ENCODE measurements at regions not wholly inside any gene's neighbourhood (a gene's known extent, or its start where the extent isn't known, plus 50 kb on each side); places are given as distances from the start of the nearest gene placed in this dataset.

DNA sequence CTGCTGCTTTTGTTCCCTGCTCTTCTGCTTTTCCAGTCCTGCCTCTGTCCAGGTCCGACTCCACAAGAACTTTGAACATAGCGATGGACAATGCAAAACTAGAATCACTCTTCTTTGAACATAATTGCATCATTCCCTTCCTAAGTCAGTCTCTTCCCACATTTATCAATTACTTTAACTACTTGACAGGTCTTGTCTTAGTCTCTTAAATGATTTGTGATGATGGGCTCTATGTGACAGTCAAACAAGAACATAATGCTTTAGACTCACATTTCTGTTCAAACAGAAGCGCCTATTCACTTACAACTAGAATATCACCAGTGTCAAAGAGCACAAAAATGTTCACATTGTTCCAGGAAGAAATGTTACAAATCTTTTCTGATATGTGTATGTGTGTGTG is 278.1 kb downstream of the SH3GL2 start:
- Histone ChIP-seq H2BK15ac (ENCODE audit: low read length) (no peak overlapping the region), H3K9ac (ENCODE audit: low read depth, low read length, poor library complexity) (no peak overlapping the region), H3K79me1 (ENCODE audit: low read depth, low read length) (no peaks in the 10 kb centered on the region), H3K23ac (ENCODE audit: low read depth, low read length, poor library complexity) (no peak overlapping the region), H2BK12ac (ENCODE audit: low read length) (no peak overlapping the region), H4K8ac (ENCODE audit: low read depth, low read length) (no peak overlapping the region), H3K4me1 (ENCODE audit: control insufficient read depth in 2 of 2, insufficient read depth in 1 of 2, low read depth in 1 of 2, low read length in 2 of 2) (peaks cover 0 to 4% of the 10 kb centered on the region in 2 donors), H2AFZ (ENCODE audit: low read length) (no peak overlapping the region), H4K91ac (ENCODE audit: low read depth, low read length, poor library complexity) (no peak overlapping the region), H3K18ac (ENCODE audit: low read length) (no peak overlapping the region), H3K9me3 (replicated peaks in 1 of 2; ENCODE audit: control insufficient read depth in 2 of 2, insufficient read depth in 1 of 2, low read depth in 1 of 2, low read length in 2 of 2) (no peaks in the 10 kb centered on the region), H3K4me2 (ENCODE audit: insufficient read depth, low read length, poor library complexity, severe bottlenecking) (no peak overlapping the region), H3K4ac (ENCODE audit: low read length) (no peak overlapping the region), H2BK5ac (ENCODE audit: low read length) (no peak overlapping the region), H2AK5ac (ENCODE audit: low read depth, low read length) (no peak overlapping the region), H3K4me3 (ENCODE audit: low read length in 2 of 2) (no peak overlapping the region), H3K14ac (ENCODE audit: low read length) (no peak overlapping the region), H3K27me3 (ENCODE audit: control insufficient read depth in 3 of 3, insufficient read depth in 3 of 3, low read depth in 1 of 3, low read length in 3 of 3) (no peaks in the 10 kb centered on the region), H3K36me3 (replicated peaks in 1 of 2; ENCODE audit: control insufficient read depth in 2 of 2, insufficient read depth in 2 of 2, low read length in 2 of 2) (no peaks in the 10 kb centered on the region), H2BK120ac (ENCODE audit: low read depth, low read length) (no peak overlapping the region), H3K27ac (replicated peaks; ENCODE audit: low read length) (no peak overlapping the region)
- no peak for DNase-seq (ENCODE audit: low spot score)
- no CpG with 5 or more reads among the region's 3 CpGs for WGBS, 2 donors (ENCODE audit: extremely low coverage in 2 of 2, insufficient read length in 2 of 2, insufficient replicate concordance in 1 of 2)

DNA sequence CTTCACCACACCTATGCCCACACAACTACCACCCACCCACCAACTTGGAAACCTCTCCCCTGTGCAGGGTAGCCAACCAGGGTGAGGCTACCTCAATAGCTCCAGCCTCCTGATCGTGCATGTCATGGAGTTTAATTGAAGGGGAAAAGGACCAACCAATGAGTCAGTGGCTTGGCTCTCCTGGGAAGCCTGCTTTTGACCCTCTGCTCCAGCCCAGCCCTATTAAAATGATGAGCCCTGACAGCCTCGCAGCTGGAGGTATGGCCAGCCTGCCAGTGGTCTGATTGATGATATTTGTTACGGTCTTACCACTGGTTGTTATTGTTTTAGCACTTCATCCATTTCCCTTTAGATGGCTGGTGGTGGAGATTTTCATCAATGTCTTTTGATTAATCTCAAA is 280.4 kb downstream of the SH3GL2 start:
- Histone ChIP-seq H3K18ac (ENCODE audit: low read length) (no peak overlapping the region), H3K9me3 (replicated peaks in 1 of 2; ENCODE audit: control insufficient read depth in 2 of 2, insufficient read depth in 1 of 2, low read depth in 1 of 2, low read length in 2 of 2) (no peaks in the 10 kb centered on the region), H4K91ac (ENCODE audit: low read depth, low read length, poor library complexity) (no peak overlapping the region), H2BK5ac (ENCODE audit: low read length) (no peak overlapping the region), H2BK120ac (ENCODE audit: low read depth, low read length) (no peak overlapping the region), H3K27me3 (ENCODE audit: control insufficient read depth in 3 of 3, insufficient read depth in 3 of 3, low read depth in 1 of 3, low read length in 3 of 3) (no peaks in the 10 kb centered on the region), H3K79me1 (ENCODE audit: low read depth, low read length) (no peaks in the 10 kb centered on the region), H3K4me1 (ENCODE audit: control insufficient read depth in 2 of 2, insufficient read depth in 1 of 2, low read depth in 1 of 2, low read length in 2 of 2) (peaks cover 0 to 2% of the 10 kb centered on the region in 2 donors), H3K14ac (ENCODE audit: low read length) (no peak overlapping the region), H3K23ac (ENCODE audit: low read depth, low read length, poor library complexity) (no peak overlapping the region), H3K9ac (ENCODE audit: low read depth, low read length, poor library complexity) (no peak overlapping the region), H3K36me3 (replicated peaks in 1 of 2; ENCODE audit: control insufficient read depth in 2 of 2, insufficient read depth in 2 of 2, low read length in 2 of 2) (no peaks in the 10 kb centered on the region), H3K4me3 (ENCODE audit: low read length in 2 of 2) (no peak overlapping the region), H2AFZ (ENCODE audit: low read length) (no peak overlapping the region), H3K4me2 (ENCODE audit: insufficient read depth, low read length, poor library complexity, severe bottlenecking) (no peak overlapping the region), H3K27ac (replicated peaks; ENCODE audit: low read length) (no peak overlapping the region), H2AK5ac (ENCODE audit: low read depth, low read length) (no peak overlapping the region), H2BK12ac (ENCODE audit: low read length) (no peak overlapping the region), H2BK15ac (ENCODE audit: low read length) (no peak overlapping the region), H3K4ac (ENCODE audit: low read length) (no peak overlapping the region), H4K8ac (ENCODE audit: low read depth, low read length) (no peak overlapping the region)
- no CpG with 5 or more reads among the region's 3 CpGs for WGBS, 2 donors (ENCODE audit: extremely low coverage in 2 of 2, insufficient read length in 2 of 2, insufficient replicate concordance in 1 of 2)
- no peak for DNase-seq (ENCODE audit: low spot score)

DNA sequence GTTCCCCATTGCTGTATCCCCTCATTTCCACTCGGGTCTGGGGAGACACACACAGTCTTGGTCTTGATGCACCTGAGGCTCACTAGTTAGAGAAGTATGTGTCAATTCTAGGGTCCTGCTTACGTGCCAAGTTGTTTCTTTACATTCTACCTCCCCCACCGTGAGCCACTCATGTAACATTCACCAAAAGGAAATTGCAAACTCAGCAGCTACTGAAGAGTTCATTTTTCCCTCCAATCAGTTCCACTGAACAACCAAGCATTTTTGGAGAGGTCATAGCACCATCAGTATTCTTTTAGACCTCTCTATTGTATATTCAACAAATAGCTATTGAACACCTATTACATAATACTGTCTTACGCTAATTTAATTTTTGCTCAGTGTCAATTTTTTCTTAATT is 281.1 kb downstream of the SH3GL2 start:
- H2BK5ac ChIP-seq (ENCODE audit: low read length) = no peak overlapping the region
- H3K4me1 ChIP-seq (ENCODE audit: control insufficient read depth in 2 of 2, insufficient read depth in 1 of 2, low read depth in 1 of 2, low read length in 2 of 2) = peaks cover 0 to 2% of the 10 kb centered on the region in 2 donors
- no peak overlapping the region for H4K91ac ChIP-seq (ENCODE audit: low read depth, low read length, poor library complexity)
- H3K27ac ChIP-seq (replicated peaks; ENCODE audit: low read length) = no peak overlapping the region
- no peaks in the 10 kb centered on the region for H3K79me1 ChIP-seq (ENCODE audit: low read depth, low read length)
- H2BK120ac ChIP-seq (ENCODE audit: low read depth, low read length) = no peak overlapping the region
- H3K4me3 ChIP-seq (ENCODE audit: low read length in 2 of 2) = no peak overlapping the region
- no peak overlapping the region for H3K23ac ChIP-seq (ENCODE audit: low read depth, low read length, poor library complexity)
- no peak overlapping the region for H3K9ac ChIP-seq (ENCODE audit: low read depth, low read length, poor library complexity)
- H3K27me3 ChIP-seq (ENCODE audit: control insufficient read depth in 3 of 3, insufficient read depth in 3 of 3, low read depth in 1 of 3, low read length in 3 of 3) = no peaks in the 10 kb centered on the region
- H3K9me3 ChIP-seq (replicated peaks in 1 of 2; ENCODE audit: control insufficient read depth in 2 of 2, insufficient read depth in 1 of 2, low read depth in 1 of 2, low read length in 2 of 2) = no peaks in the 10 kb centered on the region
- H2AK5ac ChIP-seq (ENCODE audit: low read depth, low read length) = no peak overlapping the region
- H3K36me3 ChIP-seq (replicated peaks in 1 of 2; ENCODE audit: control insufficient read depth in 2 of 2, insufficient read depth in 2 of 2, low read length in 2 of 2) = no peaks in the 10 kb centered on the region
- no CpG with 5 or more reads among the region's 4 CpGs for WGBS, 2 donors (ENCODE audit: extremely low coverage in 2 of 2, insufficient read length in 2 of 2, insufficient replicate concordance in 1 of 2)
- H3K18ac ChIP-seq (ENCODE audit: low read length) = no peak overlapping the region
- no peak for DNase-seq (ENCODE audit: low spot score)
- no peak overlapping the region for H2BK12ac ChIP-seq (ENCODE audit: low read length)
- no peak overlapping the region for H3K14ac ChIP-seq (ENCODE audit: low read length)
- H3K4me2 ChIP-seq (ENCODE audit: insufficient read depth, low read length, poor library complexity, severe bottlenecking) = no peak overlapping the region
- no peak overlapping the region for H2BK15ac ChIP-seq (ENCODE audit: low read length)
- no peak overlapping the region for H2AFZ ChIP-seq (ENCODE audit: low read length)
- no peak overlapping the region for H3K4ac ChIP-seq (ENCODE audit: low read length)
- no peak overlapping the region for H4K8ac ChIP-seq (ENCODE audit: low read depth, low read length)

DNA sequence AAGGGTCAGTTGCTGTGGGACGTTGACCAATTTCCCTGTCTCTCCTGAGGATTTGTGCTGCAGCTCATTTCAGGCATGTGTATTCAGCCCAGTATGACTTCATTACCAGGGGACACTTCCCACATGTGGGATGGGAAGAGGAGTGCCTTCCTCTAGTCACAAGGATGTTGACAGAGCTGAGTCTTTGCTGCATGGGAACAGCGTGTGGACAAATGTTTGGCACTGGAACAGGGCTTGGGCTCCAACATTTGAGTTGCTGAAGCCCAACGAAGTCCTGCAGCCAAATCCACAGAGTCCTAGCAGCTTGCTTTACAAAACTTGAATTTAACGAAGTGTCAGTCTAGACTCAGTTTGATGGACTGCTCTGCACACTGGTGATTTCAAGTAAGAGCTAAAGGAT is 283.2 kb downstream of the SH3GL2 start:
- Histone ChIP-seq H2BK12ac (ENCODE audit: low read length) (no peak overlapping the region), H3K4me1 (ENCODE audit: control insufficient read depth in 2 of 2, insufficient read depth in 1 of 2, low read depth in 1 of 2, low read length in 2 of 2) (no peaks in the 10 kb centered on the region), H3K9me3 (replicated peaks in 1 of 2; ENCODE audit: control insufficient read depth in 2 of 2, insufficient read depth in 1 of 2, low read depth in 1 of 2, low read length in 2 of 2) (no peaks in the 10 kb centered on the region), H2BK5ac (ENCODE audit: low read length) (no peak overlapping the region), H2AFZ (ENCODE audit: low read length) (no peak overlapping the region), H3K23ac (ENCODE audit: low read depth, low read length, poor library complexity) (no peak overlapping the region), H3K27me3 (ENCODE audit: control insufficient read depth in 3 of 3, insufficient read depth in 3 of 3, low read depth in 1 of 3, low read length in 3 of 3) (no peaks in the 10 kb centered on the region), H2BK15ac (ENCODE audit: low read length) (no peak overlapping the region), H4K91ac (ENCODE audit: low read depth, low read length, poor library complexity) (no peak overlapping the region), H3K27ac (replicated peaks; ENCODE audit: low read length) (no peak overlapping the region), H3K18ac (ENCODE audit: low read length) (no peak overlapping the region), H3K4ac (ENCODE audit: low read length) (no peak overlapping the region), H4K8ac (ENCODE audit: low read depth, low read length) (no peak overlapping the region), H3K4me3 (ENCODE audit: low read length in 2 of 2) (no peak overlapping the region), H3K14ac (ENCODE audit: low read length) (no peak overlapping the region), H3K36me3 (replicated peaks in 1 of 2; ENCODE audit: control insufficient read depth in 2 of 2, insufficient read depth in 2 of 2, low read length in 2 of 2) (no peaks in the 10 kb centered on the region), H2AK5ac (ENCODE audit: low read depth, low read length) (no peak overlapping the region), H3K4me2 (ENCODE audit: insufficient read depth, low read length, poor library complexity, severe bottlenecking) (no peak overlapping the region), H2BK120ac (ENCODE audit: low read depth, low read length) (no peak overlapping the region), H3K79me1 (ENCODE audit: low read depth, low read length) (no peaks in the 10 kb centered on the region), H3K9ac (ENCODE audit: low read depth, low read length, poor library complexity) (no peak overlapping the region)
- DNase-seq (ENCODE audit: low spot score) = no peak
- WGBS, 2 donors (ENCODE audit: extremely low coverage in 2 of 2, insufficient read length in 2 of 2, insufficient replicate concordance in 1 of 2) = no CpG with 5 or more reads among the region's 4 CpGs
